K562 (cell line): ENCODE measurements at regions not wholly inside any gene's neighbourhood (a gene's known extent, or its start where the extent isn't known, plus 50 kb on each side); places are given as distances from the start of the nearest gene placed in this dataset.

Experiments used
- CHD4 ChIP-seq: fragments of 200-600 bp; sonication (generic); IDR thresholded peaks from 3 replicates; pipeline ENCODE4 v1.6.1; 2012; ENCODE audit warnings: low read depth, mild to moderate bottlenecking, mixed read lengths, low read length, inconsistent platforms; ENCODE audit not compliant: insufficient read depth, insufficient replicate concordance, poor library complexity, severe bottlenecking
- GTF2E2 ChIP-seq: fragments of 200-800 bp; sonication (Bioruptor generic); IDR thresholded peaks from 2 replicates; pipeline ENCODE4 v1.6.1; 2016; ENCODE audit warnings: missing genetic modification characterization, missing compliant biosample characterization
- HDGF ChIP-seq: fragments of 450-650 bp; IDR thresholded peaks from 2 replicates; pipeline ENCODE4 v1.6.1; 2016
- NRF1 ChIP-seq, 2 experiments: fragments of 450-650 bp; IDR thresholded peaks in 1 of 2; conservative IDR thresholded peaks in 1 of 2; 2 replicates each; pipeline ENCODE4 v1.6.1; 2014; ENCODE audit warnings: mild to moderate bottlenecking in 2 of 2
- PHF8 ChIP-seq: fragments of 200-600 bp; sonication (generic); IDR thresholded peaks from 2 replicates; pipeline ENCODE4 v1.6.1; 2012; ENCODE audit warnings: mixed run types, mild to moderate bottlenecking, inconsistent platforms, low read length, moderate library complexity, borderline replicate concordance
- POLR2A ChIP-seq: fragments of 450-650 bp; conservative IDR thresholded peaks from 2 replicates; pipeline ENCODE4 v1.6.1; 2016
- POLR2AphosphoS5 ChIP-seq: IDR thresholded peaks from 2 replicates; pipeline ENCODE4 v1.6.1; 2011; ENCODE audit warnings: mild to moderate bottlenecking, low read depth, low read length, moderate library complexity; ENCODE audit not compliant: control insufficient read depth, insufficient read depth
- RAD51 ChIP-seq: fragments of 450-650 bp; IDR thresholded peaks from 2 replicates; pipeline ENCODE4 v1.7.1; 2016; ENCODE audit warnings: low read depth, mild to moderate bottlenecking, borderline replicate concordance
- REST ChIP-seq, 2 experiments: fragments of 450-650 bp; formaldehyde crosslinking in 1 of 2; IDR thresholded peaks; 2 replicates each; pipeline versions ENCODE4 v1.4.0 to v1.6.1; 2014 to 2020; ENCODE audit warnings: mild to moderate bottlenecking in 2 of 2, borderline replicate concordance in 1 of 2, low read depth in 1 of 2
- ZKSCAN1 ChIP-seq: fragments of 150-350 bp; IDR thresholded peaks from 2 replicates; pipeline ENCODE4 v1.6.1; 2016; ENCODE audit warnings: low read depth, low read length
- ZNF124 ChIP-seq: sonication (generic); formaldehyde crosslinking; IDR thresholded peaks from 2 replicates; pipeline ENCODE4 v1.8.1; 2022; ENCODE audit warnings: missing genetic modification reagents
- ZNF398 ChIP-seq: fragments of 250-450 bp; sonication (Bioruptor Pico); IDR thresholded peaks from 2 replicates; pipeline ENCODE4 v1.8.0; 2021; ENCODE audit warnings: moderate library complexity, mild to moderate bottlenecking, inconsistent platforms

- TF ChIP-seq ZKSCAN1 (no peak), ZNF124 (CRISPR knock-in tag) (no peak), NRF1 (conservative IDR thresholded peaks at IDR 0.05 in 1 of 2, IDR thresholded peaks at IDR 0.05 in 1 of 2) (no peak), POLR2AphosphoS5 (no peak), REST (IDR thresholded peaks at IDR 0.05; ENCODE audit: borderline replicate concordance) (no peak), REST (CRISPR knock-in tag; IDR thresholded peaks at IDR 0.05; ENCODE audit: low read depth) (no peak), RAD51 (no peak), PHF8 (no peak), POLR2A (no peak), CHD4 (no peak), HDGF (no peak), ZNF398 (no peak), GTF2E2 (tag) (no peak)
These were observed 295.1 kb downstream of the ASXL3 start for GRCh38 chr18:33873112-33873511.
